GM18951 (cell line): ENCODE measurements at regions not wholly inside any gene's neighbourhood (a gene's known extent, or its start where the extent isn't known, plus 50 kb on each side); places are given as distances from the start of the nearest gene placed in this dataset.

Experiments used
- POLR2A ChIP-seq: IDR thresholded peaks from 4 replicates; pipeline ENCODE4 v1.6.1; 2011; ENCODE audit warnings: mild to moderate bottlenecking; ENCODE audit not compliant: insufficient read length, insufficient read depth; ENCODE audit errors: extremely low read depth
- in situ Hi-C: fragments of 300-500 bp; cut with MboI; formaldehyde crosslinking; loops from one replicate; pipeline ENCODE4 v1.12.0; 2022; ENCODE audit warnings: low sequenced_read_pairs, mixed read lengths, inconsistent platforms; ENCODE audit not compliant: unreplicated experiment

DNA sequence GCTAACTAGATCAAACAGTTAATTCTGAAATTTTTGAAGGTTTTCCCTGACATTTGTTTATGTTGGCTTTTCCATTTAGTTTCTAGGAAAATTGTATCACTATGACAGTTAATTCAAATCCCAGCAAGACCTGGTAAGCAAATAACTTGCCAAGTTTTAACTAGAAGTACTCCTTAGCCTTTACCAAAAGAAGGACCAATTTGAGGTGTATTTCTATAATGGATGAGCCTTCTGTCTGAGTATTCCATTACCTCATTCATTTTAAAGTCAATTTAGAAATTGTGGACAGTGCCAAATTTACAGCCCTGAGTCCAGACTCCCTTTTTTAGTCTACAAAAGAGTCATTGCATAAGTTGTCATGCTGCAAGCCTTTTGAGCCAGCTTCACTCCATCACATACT lies 687.6 kb downstream of the CETN3 start:
- no peak for TF ChIP-seq POLR2A
- in situ Hi-C loops, result no loop called here

DNA sequence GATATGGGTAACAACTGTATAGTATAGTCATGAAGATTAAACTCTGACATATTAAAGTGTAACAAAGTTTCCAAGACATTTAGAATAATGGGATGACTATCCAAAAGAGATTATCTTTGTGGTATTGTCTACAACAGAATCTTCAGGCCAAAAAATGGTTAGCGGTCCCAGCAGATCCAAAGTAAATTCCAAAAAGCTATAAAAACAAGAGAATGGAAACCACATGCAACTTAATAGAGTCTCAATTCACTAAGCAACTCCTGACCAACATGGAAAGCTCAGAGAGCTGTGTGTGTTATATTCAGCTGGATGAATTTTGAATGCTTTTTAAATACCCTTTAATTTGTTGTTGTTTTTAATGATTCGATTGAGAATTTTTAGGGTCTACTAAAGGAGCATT lies 688.2 kb downstream of the CETN3 start:
- TF ChIP-seq POLR2A, result no peak
- in situ Hi-C loops, result no loop called here

DNA sequence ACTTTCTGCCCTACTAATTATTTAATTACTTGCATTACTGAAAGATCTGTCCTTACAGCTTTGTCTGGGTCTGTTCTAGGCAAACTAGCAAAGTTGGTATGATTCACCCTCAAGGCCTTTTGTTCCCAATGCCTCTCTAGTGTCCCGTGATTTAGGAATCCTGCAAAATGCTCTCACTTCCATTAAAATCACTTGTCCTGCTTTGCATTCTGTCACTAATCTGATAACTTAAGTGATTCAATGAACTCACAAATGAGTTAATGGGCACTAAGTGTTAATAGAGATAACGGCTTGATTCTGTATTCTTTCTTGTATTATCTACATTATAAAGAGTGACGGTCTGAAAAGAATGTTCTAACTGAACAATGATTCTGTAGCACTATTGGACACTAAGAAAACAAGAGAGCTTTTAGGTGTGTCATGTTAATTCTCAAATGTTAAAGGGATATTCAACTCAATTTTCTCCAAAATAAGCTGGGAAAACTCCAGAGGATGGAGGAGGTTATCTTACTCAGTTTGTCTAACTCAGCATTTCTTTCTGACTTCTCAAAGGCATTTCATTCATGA lies 697.3 kb downstream of the CETN3 start:
- no peak for TF ChIP-seq POLR2A
- in situ Hi-C loops, result no loop called here

DNA sequence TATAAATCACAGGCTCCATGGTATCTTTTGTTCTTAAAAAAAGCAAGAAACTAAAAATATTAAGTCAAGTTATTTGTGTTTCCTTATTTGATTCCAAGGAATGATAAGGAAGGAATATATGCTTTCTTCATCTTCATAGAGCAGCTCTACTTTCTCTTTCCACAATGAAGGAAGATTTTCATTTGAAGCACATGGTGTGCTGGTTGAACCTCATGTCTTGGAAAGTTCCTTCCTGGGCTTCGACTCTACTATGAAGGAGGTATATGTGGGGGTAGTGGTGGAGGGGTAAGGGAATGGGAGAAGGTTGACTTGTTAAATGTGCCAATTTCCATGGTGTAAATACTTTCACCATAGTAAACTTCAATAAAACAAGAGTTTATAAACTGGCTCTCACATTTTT lies 698.0 kb downstream of the CETN3 start:
- TF ChIP-seq POLR2A, result no peak
- in situ Hi-C loops, result no loop called here

DNA sequence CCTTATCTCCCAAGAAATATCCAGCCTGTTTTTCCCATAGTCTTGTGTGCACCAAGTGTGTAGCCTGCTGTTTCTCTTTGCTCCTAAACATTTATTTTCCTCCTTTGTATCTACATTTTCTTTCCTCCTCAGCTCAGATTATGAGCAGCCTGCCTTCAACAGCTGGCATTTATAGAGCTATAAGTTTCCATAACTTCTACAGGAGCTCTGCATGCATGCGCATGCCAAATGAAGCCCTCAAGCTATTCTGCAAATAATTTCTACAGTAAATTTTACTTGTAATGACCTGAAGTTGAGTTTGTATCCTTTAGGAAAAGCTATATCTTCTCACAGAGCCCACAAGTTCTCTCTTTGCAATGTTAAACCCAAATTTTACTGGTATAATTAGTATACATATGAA lies 699.5 kb downstream of the CETN3 start:
- in situ Hi-C loops, result no loop called here
- no peak for TF ChIP-seq POLR2A

DNA sequence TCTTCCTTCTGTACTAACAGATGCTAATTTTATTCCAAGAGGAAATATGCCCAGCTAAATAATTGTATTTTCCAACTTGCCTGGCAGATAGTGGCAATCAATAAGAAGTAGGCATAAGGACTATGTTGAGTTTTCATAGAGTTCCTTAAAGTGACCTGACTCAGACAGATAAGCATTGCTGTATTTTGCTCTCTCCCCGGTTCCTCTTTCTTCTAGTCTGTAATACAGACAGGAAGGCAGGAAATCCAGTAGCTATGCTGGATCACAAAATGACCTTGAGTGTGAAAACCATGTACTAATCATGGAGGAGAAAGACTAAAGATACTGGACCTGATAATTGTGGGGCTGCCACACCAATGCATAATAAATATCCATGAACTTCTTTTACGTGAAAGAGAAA lies 701.7 kb downstream of the CETN3 start:
- TF ChIP-seq POLR2A, result no peak
- in situ Hi-C loops, result no loop called here

DNA sequence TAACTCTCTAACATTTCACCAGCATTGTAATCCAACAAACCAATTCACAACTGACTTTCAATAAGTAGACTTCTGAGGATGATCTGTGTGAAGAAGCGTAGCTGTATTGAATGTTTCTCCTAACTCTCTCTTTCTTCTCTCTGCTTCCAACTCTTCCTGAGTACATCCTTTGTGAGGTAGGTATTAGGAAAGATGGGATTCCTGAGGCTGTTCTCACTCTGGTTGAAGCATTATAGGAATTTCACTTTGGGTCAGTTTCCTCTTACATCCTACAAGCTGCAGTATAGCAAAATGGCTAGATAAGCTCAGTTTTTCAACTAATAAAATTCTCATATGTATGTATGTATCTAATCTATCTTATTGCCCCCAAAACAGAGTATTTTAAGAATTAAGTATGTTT lies 702.8 kb downstream of the CETN3 start:
- no peak for TF ChIP-seq POLR2A
- in situ Hi-C loops, result no loop called here

DNA sequence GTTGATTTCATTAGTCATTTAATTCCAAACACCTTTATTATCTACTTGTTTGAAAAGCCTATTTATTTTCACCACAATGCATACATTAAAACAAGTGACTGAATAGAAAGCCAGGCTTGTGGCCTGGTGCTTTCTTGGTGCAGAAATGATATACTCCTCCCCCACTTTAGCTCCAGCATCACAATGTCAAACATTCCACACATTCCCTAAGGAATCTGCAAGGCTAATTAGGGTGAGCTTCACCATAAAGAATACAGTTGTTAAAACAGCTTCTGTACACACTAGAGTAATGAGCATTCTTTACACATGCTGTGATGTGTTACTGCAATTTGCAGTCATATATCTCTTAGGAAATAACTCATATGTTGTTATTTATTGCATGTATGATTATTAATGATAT lies 705.7 kb downstream of the CETN3 start:
- TF ChIP-seq POLR2A, result no peak
- in situ Hi-C loops, result no loop called here

DNA sequence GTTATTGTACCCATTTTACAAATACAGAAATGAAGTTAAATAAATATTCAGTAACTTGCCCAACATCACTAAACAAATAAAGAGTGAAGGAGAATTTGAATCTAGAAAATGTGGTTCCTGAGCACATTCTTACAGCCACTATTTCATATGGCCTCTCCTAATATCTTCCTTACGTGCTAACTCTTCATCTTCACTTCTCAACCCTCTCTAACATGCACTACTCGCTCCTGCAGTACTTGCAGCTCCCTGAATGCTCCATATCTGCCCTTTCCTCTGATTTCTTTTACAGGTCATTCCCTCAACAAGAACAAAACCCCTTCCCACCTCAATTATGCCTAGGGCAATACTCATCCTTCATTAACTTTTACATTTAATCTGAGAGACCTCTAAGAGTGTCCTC lies 711.5 kb downstream of the CETN3 start:
- in situ Hi-C loops, result no loop called here

DNA sequence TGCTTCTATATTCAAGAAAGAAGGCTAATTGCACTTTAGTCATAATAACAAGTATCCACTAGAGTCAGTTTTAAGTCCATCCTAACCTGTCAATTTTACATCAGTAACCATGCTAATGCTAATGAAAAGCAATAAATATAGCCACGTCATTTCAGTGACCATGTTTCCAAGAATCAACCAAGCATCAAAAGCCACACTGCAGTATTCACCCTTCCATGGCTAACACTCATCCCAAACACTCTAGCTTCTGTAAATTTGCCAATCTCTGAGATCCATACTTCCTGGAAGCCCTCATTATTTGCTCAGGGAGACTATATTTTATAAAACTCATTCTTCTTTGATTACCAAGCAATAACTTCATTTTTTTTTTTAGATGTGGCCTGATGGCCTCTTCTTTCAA lies 712.0 kb downstream of the CETN3 start:
- no peak for TF ChIP-seq POLR2A
- in situ Hi-C loops, result no loop called here

More for the DNA sequence above, 711.5 kb downstream of the CETN3 start:
- TF ChIP-seq POLR2A, result no peak

DNA sequence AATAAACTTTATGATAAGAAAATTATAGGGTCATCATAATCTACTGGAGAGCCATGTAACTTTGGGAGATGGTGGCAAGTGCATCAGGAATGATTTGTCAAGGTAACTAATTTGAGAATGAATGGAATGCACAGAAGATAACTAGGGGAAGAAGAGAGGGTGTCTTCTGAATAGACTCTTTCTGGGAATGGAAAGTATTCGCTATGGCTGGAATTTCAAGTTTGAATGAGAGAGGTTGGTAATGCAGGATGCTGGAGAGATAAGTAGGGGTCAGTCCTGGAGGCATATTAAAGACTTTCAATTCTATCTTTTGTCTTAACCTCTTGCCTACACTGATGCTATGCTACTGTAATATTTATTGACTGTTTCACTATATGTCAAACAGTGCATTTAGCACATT lies 714.2 kb downstream of the CETN3 start:
- in situ Hi-C loops, result no loop called here

DNA sequence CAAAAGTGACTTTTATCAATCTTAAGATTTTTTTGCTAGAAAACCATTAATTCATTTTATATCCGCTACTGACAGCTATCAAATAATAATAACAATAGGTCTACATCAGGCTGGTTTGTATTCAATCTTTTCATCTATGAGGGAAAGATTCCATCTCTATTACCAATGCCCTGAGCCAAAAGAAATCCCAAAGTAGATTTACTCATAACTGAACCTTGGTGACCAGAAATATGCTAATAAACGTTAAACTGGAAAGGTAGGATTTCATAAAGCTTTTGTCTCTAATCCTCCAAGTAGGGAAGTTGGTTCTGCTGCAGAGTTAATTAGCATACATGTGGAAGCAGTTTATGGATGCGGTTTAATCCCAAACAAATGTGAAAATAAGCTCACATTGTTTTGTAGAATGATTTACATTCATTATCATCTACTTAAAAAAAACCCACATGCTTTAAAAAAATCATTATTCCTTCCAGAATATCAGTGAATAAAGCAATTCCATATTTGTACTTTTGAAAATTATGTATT lies 715.5 kb downstream of the CETN3 start:
- TF ChIP-seq POLR2A, result no peak
- in situ Hi-C loops, result no loop called here

More for the DNA sequence above, 714.2 kb downstream of the CETN3 start:
- TF ChIP-seq POLR2A, result no peak

DNA sequence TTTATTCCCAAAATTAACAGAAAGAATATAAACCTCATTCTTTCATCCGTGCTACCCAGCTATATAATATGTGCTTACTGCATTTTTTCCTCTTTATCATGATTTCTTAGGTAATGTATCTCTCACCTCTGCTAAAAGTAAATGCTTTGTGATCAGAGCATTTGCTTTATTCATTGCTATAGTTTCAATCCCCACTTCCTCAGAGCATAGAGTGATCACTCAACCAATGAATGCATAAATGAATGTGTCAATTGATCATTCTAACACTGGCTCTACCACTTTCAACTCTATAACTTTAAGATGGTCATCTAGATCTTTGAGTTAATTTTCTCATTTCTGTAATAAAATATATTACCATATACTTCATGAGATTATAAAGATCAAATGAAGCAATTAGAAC lies 719.2 kb downstream of the CETN3 start:
- in situ Hi-C loops, result no loop called here
- no peak for TF ChIP-seq POLR2A

DNA sequence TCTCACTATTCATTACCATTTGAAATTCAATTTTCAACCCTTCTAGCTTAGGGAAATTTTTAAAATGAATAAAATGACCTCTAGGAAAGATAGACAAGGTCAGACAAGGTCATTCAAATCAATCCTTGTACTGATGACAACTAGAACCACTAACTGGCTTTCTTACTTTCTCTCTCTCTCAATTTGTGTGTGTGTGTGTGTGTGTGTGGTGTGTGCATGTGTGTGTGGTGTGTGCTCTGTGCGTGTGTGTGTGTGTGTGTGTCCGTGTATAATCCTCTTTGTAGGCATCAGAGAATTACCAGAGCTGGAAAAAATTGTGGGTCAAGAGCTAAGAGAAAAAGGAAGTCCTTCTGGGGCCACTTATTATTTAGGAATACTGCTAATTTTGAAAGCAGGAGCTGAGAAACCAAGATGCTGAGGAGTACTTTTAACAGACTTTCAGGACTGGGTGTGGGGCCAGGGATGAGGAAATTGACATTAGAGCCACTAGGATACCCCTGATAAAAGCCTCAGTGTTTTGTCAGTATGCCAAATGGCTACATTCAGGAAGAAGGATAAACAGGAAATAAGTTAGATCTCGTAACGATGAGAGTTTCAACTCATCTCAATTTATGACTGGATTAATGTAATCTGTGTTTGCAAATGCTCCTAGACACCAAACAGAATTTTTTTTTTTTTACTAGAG lies 723.3 kb downstream of the CETN3 start:
- no peak for TF ChIP-seq POLR2A
- in situ Hi-C loops, result no loop called here

DNA sequence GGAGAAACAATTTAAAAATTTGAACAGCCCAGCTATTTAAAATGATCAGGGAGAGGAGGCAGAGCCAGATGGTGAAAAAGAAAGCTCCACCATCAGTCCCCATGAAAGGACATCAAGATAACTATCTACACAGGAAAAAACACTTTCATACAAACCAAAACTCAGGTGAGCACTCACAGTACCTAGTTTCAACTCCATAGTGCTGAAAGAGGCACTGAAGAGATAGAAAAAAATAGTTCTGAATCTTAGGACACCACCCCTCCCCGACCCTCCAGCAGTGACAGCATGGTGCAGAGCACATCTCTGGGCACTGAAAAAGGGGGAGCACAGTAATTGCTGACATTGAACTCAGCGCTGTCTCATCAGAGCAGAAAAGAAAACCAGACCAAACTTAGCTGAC lies 732.9 kb downstream of the CETN3 start:
- in situ Hi-C loops, result no loop called here
- no peak for TF ChIP-seq POLR2A

DNA sequence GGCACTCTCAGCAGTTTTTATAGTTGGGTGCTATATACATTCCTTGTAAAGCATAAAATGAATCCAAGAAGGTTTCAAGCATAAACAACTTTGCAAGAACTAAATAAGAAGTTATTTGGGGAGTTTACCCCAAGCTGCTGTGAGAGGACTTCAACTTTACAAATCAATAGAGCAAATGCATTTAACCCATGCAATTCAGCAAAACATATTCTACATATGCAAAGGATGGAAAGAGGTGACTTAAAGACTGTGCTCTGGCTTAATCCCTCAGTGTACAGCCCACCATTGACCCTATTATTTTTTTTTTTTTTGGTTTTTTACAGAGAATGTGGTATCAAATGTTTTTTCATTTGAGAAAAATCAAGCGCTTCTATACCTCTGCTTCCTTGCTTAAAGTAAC lies 736.5 kb downstream of the CETN3 start:
- in situ Hi-C loops, result no loop called here
- TF ChIP-seq POLR2A, result no peak
